Liver (tissue), 8 donors: ENCODE measurements at regions not wholly inside any gene's neighbourhood (a gene's known extent, or its start where the extent isn't known, plus 50 kb on each side); places are given as distances from the start of the nearest gene placed in this dataset.

Source experiments
- DNase-seq: peaks from one replicate; pipeline ENCODE4 v3.0.0-alpha.2; 2017; ENCODE audit warnings: low spot score
- H3K27ac ChIP-seq, 2 donors: one replicate each; pipeline ENCODE4 v1.7.0; 2013; ENCODE audit warnings: inconsistent platforms in 2 of 2, low read length in 2 of 2, control low read depth in 1 of 2, low read depth in 1 of 2, mild to moderate bottlenecking in 1 of 2
- H3K27me3 ChIP-seq, 4 donors: one replicate each; pipeline versions ENCODE4 v1.6.1 to v1.7.0; 2013; ENCODE audit warnings: low read length in 3 of 4, inconsistent platforms in 1 of 4, mild to moderate bottlenecking in 1 of 4, moderate library complexity in 1 of 4; ENCODE audit not compliant: control insufficient read depth in 4 of 4, insufficient read depth in 4 of 4
- H3K36me3 ChIP-seq, 4 donors: one replicate each; pipeline versions ENCODE4 v1.6.1 to v1.7.0; 2013; ENCODE audit warnings: low read length in 3 of 4, mild to moderate bottlenecking in 3 of 4, low read depth in 1 of 4, moderate library complexity in 1 of 4; ENCODE audit not compliant: control insufficient read depth in 4 of 4, insufficient read depth in 3 of 4
- H3K4me1 ChIP-seq, 4 donors: one replicate each; pipeline versions ENCODE4 v1.6.1 to v1.7.0; 2013; ENCODE audit warnings: low read length in 3 of 4, mild to moderate bottlenecking in 3 of 4, moderate library complexity in 1 of 4; ENCODE audit not compliant: control insufficient read depth in 4 of 4, insufficient read depth in 4 of 4
- H3K4me3 ChIP-seq, 3 donors: one replicate each; pipeline versions ENCODE4 v1.6.1 to v1.7.0; 2013; ENCODE audit warnings: low read length in 3 of 3, control low read depth in 1 of 3, low read depth in 1 of 3, mild to moderate bottlenecking in 1 of 3
- H3K9ac ChIP-seq, 2 donors: one replicate each; pipeline ENCODE4 v1.7.0; 2013; ENCODE audit warnings: low read length in 2 of 2, mild to moderate bottlenecking in 2 of 2, moderate library complexity in 2 of 2, control low read depth in 1 of 2, low read depth in 1 of 2
- H3K9me3 ChIP-seq, 4 donors: one replicate each; pipeline versions ENCODE4 v1.6.1 to v1.7.0; 2013; ENCODE audit warnings: low read length in 3 of 4; ENCODE audit not compliant: control insufficient read depth in 4 of 4
- EGR1 ChIP-seq, 2 donors: IDR thresholded peaks; 2 replicates each; pipeline ENCODE4 v1.6.1; 2016 to 2018; ENCODE audit warnings: antibody characterized with exemption in 2 of 2, low read depth in 2 of 2
- FOXA1 ChIP-seq: IDR thresholded peaks from 2 replicates; pipeline ENCODE4 v1.6.1; 2016; ENCODE audit warnings: antibody characterized with exemption
- FOXA2 ChIP-seq: IDR thresholded peaks from 2 replicates; pipeline ENCODE4 v1.6.1; 2016; ENCODE audit warnings: antibody characterized with exemption
- HNF4A ChIP-seq, 2 donors: conservative IDR thresholded peaks; 2 replicates each; pipeline ENCODE4 v1.6.1; 2016; ENCODE audit warnings: antibody characterized with exemption in 2 of 2, mild to moderate bottlenecking in 2 of 2
- HNF4G ChIP-seq: IDR thresholded peaks from 2 replicates; pipeline ENCODE4 v1.6.1; 2016; ENCODE audit warnings: antibody characterized with exemption
- JUND ChIP-seq, 2 donors: IDR thresholded peaks; 2 replicates each; pipeline ENCODE4 v1.6.1; 2016; ENCODE audit warnings: antibody characterized with exemption in 2 of 2
- NR2F2 ChIP-seq: IDR thresholded peaks from 2 replicates; pipeline ENCODE4 v1.6.1; 2016; ENCODE audit warnings: antibody characterized with exemption
- RAD21 ChIP-seq, 2 donors: IDR thresholded peaks; 2 replicates each; pipeline ENCODE4 v1.6.1; 2016; ENCODE audit warnings: antibody characterized with exemption in 2 of 2, mild to moderate bottlenecking in 2 of 2
- SP1 ChIP-seq: IDR thresholded peaks from 2 replicates; pipeline ENCODE4 v1.6.1; 2018; ENCODE audit warnings: antibody characterized with exemption, mild to moderate bottlenecking
- TAF1 ChIP-seq: conservative IDR thresholded peaks from 2 replicates; pipeline ENCODE4 v1.6.1; 2016; ENCODE audit warnings: antibody characterized with exemption, mild to moderate bottlenecking
- YY1 ChIP-seq: IDR thresholded peaks from 2 replicates; pipeline ENCODE4 v1.6.1; 2016; ENCODE audit warnings: antibody characterized with exemption, mild to moderate bottlenecking
- WGBS: extraction: QIAGEN DNeasy Blood & Tissue Kit; methylation state at CpG from one replicate; pipeline ENCODE4 v1.1.7; 2013; 5-methylcytosine and 5-hydroxymethylcytosine counted together
- TF ChIP-seq, protein P1 (sequence below): fragments of 150-350 bp; IDR thresholded peaks from 2 replicates; pipeline ENCODE4 v1.5.1; 2017; ENCODE audit warnings: improper control_type of control experiment, low read depth, low read length; ENCODE audit not compliant: missing input control
- TF ChIP-seq, protein P2 (sequence below): IDR thresholded peaks from 2 replicates; pipeline ENCODE4 v1.6.1; 2016; ENCODE audit warnings: antibody characterized with exemption, mild to moderate bottlenecking
- TF ChIP-seq, protein P3 (sequence below): IDR thresholded peaks from 2 replicates; pipeline ENCODE4 v1.6.1; 2016; ENCODE audit warnings: antibody characterized with exemption
- TF ChIP-seq, protein P4 (sequence below): IDR thresholded peaks from 2 replicates; pipeline ENCODE4 v1.6.1; 2016; ENCODE audit warnings: antibody characterized with exemption
- donor health status: healthy.
- donor health status: healthy.
- donor health status: healthy.
- donor health status: healthy.
- donor health status: healthy.

DNA sequence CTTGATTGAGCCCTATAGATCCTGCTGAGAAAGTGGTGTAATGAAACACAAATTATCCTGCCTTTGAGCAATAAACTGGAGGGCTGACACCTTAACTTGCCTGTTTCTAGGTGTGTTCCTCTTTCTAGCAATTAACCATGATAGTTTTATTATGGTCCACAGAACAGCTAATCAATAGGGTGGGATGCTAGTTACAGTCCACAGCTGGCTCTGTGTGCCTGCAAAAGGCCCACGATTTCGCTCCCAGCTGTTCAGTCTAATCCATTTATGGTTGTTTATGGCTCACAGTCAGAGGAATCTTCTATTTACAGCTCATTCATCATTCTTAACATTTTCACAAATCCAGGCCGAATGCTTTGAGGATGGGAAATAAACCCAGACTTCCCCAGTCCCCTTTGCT lies 674.9 kb downstream of the SMARCA1 start:
- no peak for DNase-seq

DNA sequence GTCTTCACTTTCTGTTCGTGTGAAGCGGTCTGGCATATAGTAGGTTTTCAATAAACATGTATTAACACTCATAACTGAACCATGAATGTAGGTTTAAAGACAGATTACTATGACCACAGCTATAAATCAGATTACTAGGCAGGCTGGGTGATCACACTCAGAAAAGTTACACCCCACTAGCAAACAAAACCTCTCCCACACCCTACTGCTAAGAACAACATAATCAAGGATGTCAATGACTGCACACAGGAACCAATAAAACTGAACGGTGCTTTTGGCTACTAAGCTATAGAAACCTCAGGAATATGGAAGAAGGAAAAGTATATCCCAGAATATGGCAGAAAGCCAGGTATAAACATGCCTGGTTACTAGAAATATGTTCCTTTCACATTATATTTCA lies 676.9 kb downstream of the SMARCA1 start:
- Histone ChIP-seq H3K36me3 (no peaks in the 10 kb centered on the region), H3K9me3 (no peaks in the 10 kb centered on the region), H3K4me1 (no peaks in the 10 kb centered on the region), H3K4me3 (no peak overlapping the region), H3K9ac (no peak overlapping the region), H3K27ac (no peak overlapping the region), H3K27me3 (no peaks in the 10 kb centered on the region)
- no peak for DNase-seq
- TF ChIP-seq TAF1, result no peak
- TF ChIP-seq RAD21 (IDR thresholded peaks at IDR 0.05), result no peak
- TF ChIP-seq, protein P1, sequence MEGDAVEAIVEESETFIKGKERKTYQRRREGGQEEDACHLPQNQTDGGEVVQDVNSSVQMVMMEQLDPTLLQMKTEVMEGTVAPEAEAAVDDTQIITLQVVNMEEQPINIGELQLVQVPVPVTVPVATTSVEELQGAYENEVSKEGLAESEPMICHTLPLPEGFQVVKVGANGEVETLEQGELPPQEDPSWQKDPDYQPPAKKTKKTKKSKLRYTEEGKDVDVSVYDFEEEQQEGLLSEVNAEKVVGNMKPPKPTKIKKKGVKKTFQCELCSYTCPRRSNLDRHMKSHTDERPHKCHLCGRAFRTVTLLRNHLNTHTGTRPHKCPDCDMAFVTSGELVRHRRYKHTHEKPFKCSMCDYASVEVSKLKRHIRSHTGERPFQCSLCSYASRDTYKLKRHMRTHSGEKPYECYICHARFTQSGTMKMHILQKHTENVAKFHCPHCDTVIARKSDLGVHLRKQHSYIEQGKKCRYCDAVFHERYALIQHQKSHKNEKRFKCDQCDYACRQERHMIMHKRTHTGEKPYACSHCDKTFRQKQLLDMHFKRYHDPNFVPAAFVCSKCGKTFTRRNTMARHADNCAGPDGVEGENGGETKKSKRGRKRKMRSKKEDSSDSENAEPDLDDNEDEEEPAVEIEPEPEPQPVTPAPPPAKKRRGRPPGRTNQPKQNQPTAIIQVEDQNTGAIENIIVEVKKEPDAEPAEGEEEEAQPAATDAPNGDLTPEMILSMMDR, result no peak
- TF ChIP-seq HNF4A (conservative IDR thresholded peaks at IDR 0.05), result no peak
- no peak for TF ChIP-seq HNF4G
- TF ChIP-seq JUND (IDR thresholded peaks at IDR 0.05), result no peak
- TF ChIP-seq, protein P2, sequence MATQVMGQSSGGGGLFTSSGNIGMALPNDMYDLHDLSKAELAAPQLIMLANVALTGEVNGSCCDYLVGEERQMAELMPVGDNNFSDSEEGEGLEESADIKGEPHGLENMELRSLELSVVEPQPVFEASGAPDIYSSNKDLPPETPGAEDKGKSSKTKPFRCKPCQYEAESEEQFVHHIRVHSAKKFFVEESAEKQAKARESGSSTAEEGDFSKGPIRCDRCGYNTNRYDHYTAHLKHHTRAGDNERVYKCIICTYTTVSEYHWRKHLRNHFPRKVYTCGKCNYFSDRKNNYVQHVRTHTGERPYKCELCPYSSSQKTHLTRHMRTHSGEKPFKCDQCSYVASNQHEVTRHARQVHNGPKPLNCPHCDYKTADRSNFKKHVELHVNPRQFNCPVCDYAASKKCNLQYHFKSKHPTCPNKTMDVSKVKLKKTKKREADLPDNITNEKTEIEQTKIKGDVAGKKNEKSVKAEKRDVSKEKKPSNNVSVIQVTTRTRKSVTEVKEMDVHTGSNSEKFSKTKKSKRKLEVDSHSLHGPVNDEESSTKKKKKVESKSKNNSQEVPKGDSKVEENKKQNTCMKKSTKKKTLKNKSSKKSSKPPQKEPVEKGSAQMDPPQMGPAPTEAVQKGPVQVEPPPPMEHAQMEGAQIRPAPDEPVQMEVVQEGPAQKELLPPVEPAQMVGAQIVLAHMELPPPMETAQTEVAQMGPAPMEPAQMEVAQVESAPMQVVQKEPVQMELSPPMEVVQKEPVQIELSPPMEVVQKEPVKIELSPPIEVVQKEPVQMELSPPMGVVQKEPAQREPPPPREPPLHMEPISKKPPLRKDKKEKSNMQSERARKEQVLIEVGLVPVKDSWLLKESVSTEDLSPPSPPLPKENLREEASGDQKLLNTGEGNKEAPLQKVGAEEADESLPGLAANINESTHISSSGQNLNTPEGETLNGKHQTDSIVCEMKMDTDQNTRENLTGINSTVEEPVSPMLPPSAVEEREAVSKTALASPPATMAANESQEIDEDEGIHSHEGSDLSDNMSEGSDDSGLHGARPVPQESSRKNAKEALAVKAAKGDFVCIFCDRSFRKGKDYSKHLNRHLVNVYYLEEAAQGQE, result no peak
- no peak for TF ChIP-seq YY1
- no peak for TF ChIP-seq NR2F2
- TF ChIP-seq FOXA1, result no peak
- no peak for TF ChIP-seq FOXA2
- TF ChIP-seq EGR1 (IDR thresholded peaks at IDR 0.05; ENCODE audit: low read depth in 2 of 2), result no peak
- TF ChIP-seq SP1, result no peak
- TF ChIP-seq, protein P3, sequence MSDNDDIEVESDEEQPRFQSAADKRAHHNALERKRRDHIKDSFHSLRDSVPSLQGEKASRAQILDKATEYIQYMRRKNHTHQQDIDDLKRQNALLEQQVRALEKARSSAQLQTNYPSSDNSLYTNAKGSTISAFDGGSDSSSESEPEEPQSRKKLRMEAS, result no peak
- TF ChIP-seq, protein P4, sequence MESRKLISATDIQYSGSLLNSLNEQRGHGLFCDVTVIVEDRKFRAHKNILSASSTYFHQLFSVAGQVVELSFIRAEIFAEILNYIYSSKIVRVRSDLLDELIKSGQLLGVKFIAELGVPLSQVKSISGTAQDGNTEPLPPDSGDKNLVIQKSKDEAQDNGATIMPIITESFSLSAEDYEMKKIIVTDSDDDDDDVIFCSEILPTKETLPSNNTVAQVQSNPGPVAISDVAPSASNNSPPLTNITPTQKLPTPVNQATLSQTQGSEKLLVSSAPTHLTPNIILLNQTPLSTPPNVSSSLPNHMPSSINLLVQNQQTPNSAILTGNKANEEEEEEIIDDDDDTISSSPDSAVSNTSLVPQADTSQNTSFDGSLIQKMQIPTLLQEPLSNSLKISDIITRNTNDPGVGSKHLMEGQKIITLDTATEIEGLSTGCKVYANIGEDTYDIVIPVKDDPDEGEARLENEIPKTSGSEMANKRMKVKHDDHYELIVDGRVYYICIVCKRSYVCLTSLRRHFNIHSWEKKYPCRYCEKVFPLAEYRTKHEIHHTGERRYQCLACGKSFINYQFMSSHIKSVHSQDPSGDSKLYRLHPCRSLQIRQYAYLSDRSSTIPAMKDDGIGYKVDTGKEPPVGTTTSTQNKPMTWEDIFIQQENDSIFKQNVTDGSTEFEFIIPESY, result no peak
- 85% methylated on average over 3 of the region's 3 CpGs for WGBS

More for the DNA sequence above, 674.9 kb downstream of the SMARCA1 start:
- WGBS, result 82% methylated on average over 3 of the region's 3 CpGs
- Histone ChIP-seq H3K9ac (no peak overlapping the region), H3K4me1 (no peaks in the 10 kb centered on the region), H3K4me3 (no peak overlapping the region), H3K27me3 (no peaks in the 10 kb centered on the region), H3K27ac (no peak overlapping the region), H3K9me3 (no peaks in the 10 kb centered on the region), H3K36me3 (no peaks in the 10 kb centered on the region)
- TF ChIP-seq, protein P2, result no peak
